PFSK-1 (cell line): ENCODE measurements at regions not wholly inside any gene's neighbourhood (a gene's known extent, or its start where the extent isn't known, plus 50 kb on each side); places are given as distances from the start of the nearest gene placed in this dataset.

ENCODE experiments used
- POLR2AphosphoS5 ChIP-seq: IDR thresholded peaks from 2 replicates; pipeline ENCODE4 v1.6.1; 2012; ENCODE audit warnings: low read depth, mild to moderate bottlenecking, control low read depth, low read length, moderate library complexity
- TF ChIP-seq, protein P1 (sequence below), 2 experiments: IDR thresholded peaks; 2 replicates each; pipeline versions ENCODE4 v1.6.1 to v1.8.0; 2011 to 2012; ENCODE audit warnings: low read depth in 2 of 2, low read length in 2 of 2, control low read depth in 1 of 2, inconsistent platforms in 1 of 2, mild to moderate bottlenecking in 1 of 2, moderate library complexity in 1 of 2; ENCODE audit not compliant: insufficient read depth in 1 of 2

DNA sequence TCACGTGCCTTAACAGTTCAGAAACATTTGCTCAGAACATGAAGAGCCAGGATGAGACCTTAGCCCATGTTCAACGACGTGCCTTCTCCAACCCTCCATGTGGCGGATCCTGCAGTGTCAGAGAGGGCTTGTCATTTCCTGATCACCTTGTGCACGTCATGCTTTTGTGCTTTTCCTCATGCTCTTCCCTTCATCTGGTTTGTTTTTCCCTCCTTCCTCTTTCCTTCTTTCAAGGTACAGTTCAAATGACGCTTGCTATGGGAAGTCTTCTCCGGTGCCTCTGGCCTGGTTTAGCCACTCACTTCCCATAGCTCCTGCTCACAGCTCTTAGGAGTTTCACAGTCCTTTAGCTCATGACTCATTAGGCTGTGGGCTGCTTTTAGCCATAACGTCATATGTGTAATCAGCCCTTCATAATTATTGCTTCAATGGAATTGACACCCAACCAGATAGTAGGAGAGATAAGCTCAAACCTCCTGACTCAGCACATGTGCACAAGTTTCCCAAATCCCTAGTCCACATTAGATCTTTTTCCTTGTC is 102.7 kb upstream of the CNKSR3 start:
- TF ChIP-seq, protein P1, sequence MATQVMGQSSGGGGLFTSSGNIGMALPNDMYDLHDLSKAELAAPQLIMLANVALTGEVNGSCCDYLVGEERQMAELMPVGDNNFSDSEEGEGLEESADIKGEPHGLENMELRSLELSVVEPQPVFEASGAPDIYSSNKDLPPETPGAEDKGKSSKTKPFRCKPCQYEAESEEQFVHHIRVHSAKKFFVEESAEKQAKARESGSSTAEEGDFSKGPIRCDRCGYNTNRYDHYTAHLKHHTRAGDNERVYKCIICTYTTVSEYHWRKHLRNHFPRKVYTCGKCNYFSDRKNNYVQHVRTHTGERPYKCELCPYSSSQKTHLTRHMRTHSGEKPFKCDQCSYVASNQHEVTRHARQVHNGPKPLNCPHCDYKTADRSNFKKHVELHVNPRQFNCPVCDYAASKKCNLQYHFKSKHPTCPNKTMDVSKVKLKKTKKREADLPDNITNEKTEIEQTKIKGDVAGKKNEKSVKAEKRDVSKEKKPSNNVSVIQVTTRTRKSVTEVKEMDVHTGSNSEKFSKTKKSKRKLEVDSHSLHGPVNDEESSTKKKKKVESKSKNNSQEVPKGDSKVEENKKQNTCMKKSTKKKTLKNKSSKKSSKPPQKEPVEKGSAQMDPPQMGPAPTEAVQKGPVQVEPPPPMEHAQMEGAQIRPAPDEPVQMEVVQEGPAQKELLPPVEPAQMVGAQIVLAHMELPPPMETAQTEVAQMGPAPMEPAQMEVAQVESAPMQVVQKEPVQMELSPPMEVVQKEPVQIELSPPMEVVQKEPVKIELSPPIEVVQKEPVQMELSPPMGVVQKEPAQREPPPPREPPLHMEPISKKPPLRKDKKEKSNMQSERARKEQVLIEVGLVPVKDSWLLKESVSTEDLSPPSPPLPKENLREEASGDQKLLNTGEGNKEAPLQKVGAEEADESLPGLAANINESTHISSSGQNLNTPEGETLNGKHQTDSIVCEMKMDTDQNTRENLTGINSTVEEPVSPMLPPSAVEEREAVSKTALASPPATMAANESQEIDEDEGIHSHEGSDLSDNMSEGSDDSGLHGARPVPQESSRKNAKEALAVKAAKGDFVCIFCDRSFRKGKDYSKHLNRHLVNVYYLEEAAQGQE (IDR thresholded peaks at IDR 0.05; ENCODE audit: insufficient read depth in 1 of 2, low read depth in 2 of 2, low read length in 2 of 2): no peak
- no peak for TF ChIP-seq POLR2AphosphoS5
